Liver (tissue), 8 donors: ENCODE measurements at regions not wholly inside any gene's neighbourhood (a gene's known extent, or its start where the extent isn't known, plus 50 kb on each side); places are given as distances from the start of the nearest gene placed in this dataset.

Experiments
- DNase-seq: peaks from one replicate; pipeline ENCODE4 v3.0.0-alpha.2; 2017; ENCODE audit warnings: low spot score
- H3K27ac ChIP-seq, 2 donors: one replicate each; pipeline ENCODE4 v1.7.0; 2013; ENCODE audit warnings: inconsistent platforms in 2 of 2, low read length in 2 of 2, control low read depth in 1 of 2, low read depth in 1 of 2, mild to moderate bottlenecking in 1 of 2
- H3K27me3 ChIP-seq, 4 donors: one replicate each; pipeline versions ENCODE4 v1.6.1 to v1.7.0; 2013; ENCODE audit warnings: low read length in 3 of 4, inconsistent platforms in 1 of 4, mild to moderate bottlenecking in 1 of 4, moderate library complexity in 1 of 4; ENCODE audit not compliant: control insufficient read depth in 4 of 4, insufficient read depth in 4 of 4
- H3K36me3 ChIP-seq, 4 donors: one replicate each; pipeline versions ENCODE4 v1.6.1 to v1.7.0; 2013; ENCODE audit warnings: low read length in 3 of 4, mild to moderate bottlenecking in 3 of 4, low read depth in 1 of 4, moderate library complexity in 1 of 4; ENCODE audit not compliant: control insufficient read depth in 4 of 4, insufficient read depth in 3 of 4
- H3K4me1 ChIP-seq, 4 donors: one replicate each; pipeline versions ENCODE4 v1.6.1 to v1.7.0; 2013; ENCODE audit warnings: low read length in 3 of 4, mild to moderate bottlenecking in 3 of 4, moderate library complexity in 1 of 4; ENCODE audit not compliant: control insufficient read depth in 4 of 4, insufficient read depth in 4 of 4
- H3K4me3 ChIP-seq, 3 donors: one replicate each; pipeline versions ENCODE4 v1.6.1 to v1.7.0; 2013; ENCODE audit warnings: low read length in 3 of 3, control low read depth in 1 of 3, low read depth in 1 of 3, mild to moderate bottlenecking in 1 of 3
- H3K9ac ChIP-seq, 2 donors: one replicate each; pipeline ENCODE4 v1.7.0; 2013; ENCODE audit warnings: low read length in 2 of 2, mild to moderate bottlenecking in 2 of 2, moderate library complexity in 2 of 2, control low read depth in 1 of 2, low read depth in 1 of 2
- H3K9me3 ChIP-seq, 4 donors: one replicate each; pipeline versions ENCODE4 v1.6.1 to v1.7.0; 2013; ENCODE audit warnings: low read length in 3 of 4; ENCODE audit not compliant: control insufficient read depth in 4 of 4
- ATF3 ChIP-seq: IDR thresholded peaks from 2 replicates; pipeline ENCODE4 v1.6.1; 2016; ENCODE audit warnings: antibody characterized with exemption
- CTCF ChIP-seq: fragments of 150-350 bp; IDR thresholded peaks from 2 replicates; pipeline ENCODE4 v1.5.1; 2017; ENCODE audit warnings: improper control_type of control experiment, low read depth, low read length; ENCODE audit not compliant: missing input control
- EGR1 ChIP-seq, 2 donors: IDR thresholded peaks; 2 replicates each; pipeline ENCODE4 v1.6.1; 2016 to 2018; ENCODE audit warnings: antibody characterized with exemption in 2 of 2, low read depth in 2 of 2
- FOXA1 ChIP-seq: IDR thresholded peaks from 2 replicates; pipeline ENCODE4 v1.6.1; 2016; ENCODE audit warnings: antibody characterized with exemption
- FOXA2 ChIP-seq: IDR thresholded peaks from 2 replicates; pipeline ENCODE4 v1.6.1; 2016; ENCODE audit warnings: antibody characterized with exemption
- GABPA ChIP-seq, 2 donors: IDR thresholded peaks in 1 of 2; conservative IDR thresholded peaks in 1 of 2; 2 replicates each; pipeline ENCODE4 v1.6.1; 2016; ENCODE audit warnings: antibody characterized with exemption in 2 of 2, mild to moderate bottlenecking in 1 of 2, moderate library complexity in 1 of 2
- HNF4A ChIP-seq, 2 donors: conservative IDR thresholded peaks; 2 replicates each; pipeline ENCODE4 v1.6.1; 2016; ENCODE audit warnings: antibody characterized with exemption in 2 of 2, mild to moderate bottlenecking in 2 of 2
- JUND ChIP-seq, 2 donors: IDR thresholded peaks; 2 replicates each; pipeline ENCODE4 v1.6.1; 2016; ENCODE audit warnings: antibody characterized with exemption in 2 of 2
- MAX ChIP-seq: IDR thresholded peaks from 2 replicates; pipeline ENCODE4 v1.6.1; 2016; ENCODE audit warnings: antibody characterized with exemption
- NR2F2 ChIP-seq: IDR thresholded peaks from 2 replicates; pipeline ENCODE4 v1.6.1; 2016; ENCODE audit warnings: antibody characterized with exemption
- REST ChIP-seq: IDR thresholded peaks from 2 replicates; pipeline ENCODE4 v1.6.1; 2016; ENCODE audit warnings: antibody characterized with exemption, mild to moderate bottlenecking
- RXRA ChIP-seq, 2 donors: IDR thresholded peaks; 2 replicates each; pipeline ENCODE4 v1.6.1; 2017 to 2018; ENCODE audit warnings: antibody characterized with exemption in 2 of 2, mild to moderate bottlenecking in 1 of 2
- SP1 ChIP-seq: IDR thresholded peaks from 2 replicates; pipeline ENCODE4 v1.6.1; 2018; ENCODE audit warnings: antibody characterized with exemption, mild to moderate bottlenecking
- TAF1 ChIP-seq: conservative IDR thresholded peaks from 2 replicates; pipeline ENCODE4 v1.6.1; 2016; ENCODE audit warnings: antibody characterized with exemption, mild to moderate bottlenecking
- YY1 ChIP-seq: IDR thresholded peaks from 2 replicates; pipeline ENCODE4 v1.6.1; 2016; ENCODE audit warnings: antibody characterized with exemption, mild to moderate bottlenecking
- ZBTB33 ChIP-seq: IDR thresholded peaks from 2 replicates; pipeline ENCODE4 v1.6.1; 2016; ENCODE audit warnings: antibody characterized with exemption
- WGBS: extraction: QIAGEN DNeasy Blood & Tissue Kit; methylation state at CpG from one replicate; pipeline ENCODE4 v1.1.7; 2013; 5-methylcytosine and 5-hydroxymethylcytosine counted together
- donor health status: healthy.
- donor health status: healthy.
- donor health status: healthy.
- donor health status: healthy.
- donor health status: healthy.

- no peak for DNase-seq
- no peak overlapping the region for H3K27ac ChIP-seq
- no peak overlapping the region for H3K4me3 ChIP-seq
- WGBS = 77% methylated on average over 2 of the region's 2 CpGs
- H3K9me3 ChIP-seq = no peaks in the 10 kb centered on the region
- H3K27me3 ChIP-seq = peaks cover 0 to 4% (median 0%) of the 10 kb centered on the region in 4 donors
- no peaks in the 10 kb centered on the region for H3K4me1 ChIP-seq
- H3K9ac ChIP-seq = no peak overlapping the region
- no peaks in the 10 kb centered on the region for H3K36me3 ChIP-seq
- TF ChIP-seq GABPA (IDR thresholded peaks at IDR 0.05 in 1 of 2, conservative IDR thresholded peaks at IDR 0.05 in 1 of 2) = no peak
- TF ChIP-seq YY1 = no peak
- TF ChIP-seq CTCF = no peak
- TF ChIP-seq MAX = no peak
- no peak for TF ChIP-seq RXRA (IDR thresholded peaks at IDR 0.05)
- no peak for TF ChIP-seq ATF3
- TF ChIP-seq TAF1 = no peak
- TF ChIP-seq NR2F2 = no peak
- TF ChIP-seq HNF4A (conservative IDR thresholded peaks at IDR 0.05) = no peak
- TF ChIP-seq FOXA1 = no peak
- no peak for TF ChIP-seq JUND (IDR thresholded peaks at IDR 0.05)
Observed at GRCh38 chr10:7071421-7071820, 339.4 kb downstream of the SFMBT2 start.

GRCh38 chr10:7070950-7071349 is 339.9 kb downstream of the SFMBT2 start:
- TF ChIP-seq FOXA1 (no peak), REST (no peak), ZBTB33 (no peak), RXRA (IDR thresholded peaks at IDR 0.05) (no peak), EGR1 (IDR thresholded peaks at IDR 0.05; ENCODE audit: low read depth in 2 of 2) (no peak), YY1 (no peak), GABPA (IDR thresholded peaks at IDR 0.05 in 1 of 2, conservative IDR thresholded peaks at IDR 0.05 in 1 of 2) (no peak), SP1 (no peak), FOXA2 (no peak)
- Histone ChIP-seq H3K4me3 (no peak overlapping the region), H3K4me1 (no peaks in the 10 kb centered on the region), H3K9ac (no peak overlapping the region), H3K27ac (no peak overlapping the region), H3K9me3 (no peaks in the 10 kb centered on the region), H3K36me3 (no peaks in the 10 kb centered on the region), H3K27me3 (peaks cover 0 to 4% (median 0%) of the 10 kb centered on the region in 4 donors)
- no peak for DNase-seq
- WGBS = 59% methylated on average over 2 of the region's 2 CpGs
